ENCODE measurements at regions not wholly inside any gene's neighbourhood (a gene's known extent, or its start where the extent isn't known, plus 50 kb on each side); places are given as distances from the start of the nearest gene placed in this dataset.

GRCh38 chr12:127731657-127732056 is 535.3 kb upstream of the TMEM132C start:
- TF ChIP-seq, protein P1, sequence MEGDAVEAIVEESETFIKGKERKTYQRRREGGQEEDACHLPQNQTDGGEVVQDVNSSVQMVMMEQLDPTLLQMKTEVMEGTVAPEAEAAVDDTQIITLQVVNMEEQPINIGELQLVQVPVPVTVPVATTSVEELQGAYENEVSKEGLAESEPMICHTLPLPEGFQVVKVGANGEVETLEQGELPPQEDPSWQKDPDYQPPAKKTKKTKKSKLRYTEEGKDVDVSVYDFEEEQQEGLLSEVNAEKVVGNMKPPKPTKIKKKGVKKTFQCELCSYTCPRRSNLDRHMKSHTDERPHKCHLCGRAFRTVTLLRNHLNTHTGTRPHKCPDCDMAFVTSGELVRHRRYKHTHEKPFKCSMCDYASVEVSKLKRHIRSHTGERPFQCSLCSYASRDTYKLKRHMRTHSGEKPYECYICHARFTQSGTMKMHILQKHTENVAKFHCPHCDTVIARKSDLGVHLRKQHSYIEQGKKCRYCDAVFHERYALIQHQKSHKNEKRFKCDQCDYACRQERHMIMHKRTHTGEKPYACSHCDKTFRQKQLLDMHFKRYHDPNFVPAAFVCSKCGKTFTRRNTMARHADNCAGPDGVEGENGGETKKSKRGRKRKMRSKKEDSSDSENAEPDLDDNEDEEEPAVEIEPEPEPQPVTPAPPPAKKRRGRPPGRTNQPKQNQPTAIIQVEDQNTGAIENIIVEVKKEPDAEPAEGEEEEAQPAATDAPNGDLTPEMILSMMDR (IDR thresholded peaks at IDR 0.05): no peak
- TF ChIP-seq POLR2A (IDR thresholded peaks at IDR 0.05): no peak
